Naive thymus-derived CD8-positive, alpha-beta T cell (primary cell): ENCODE measurements at regions not wholly inside any gene's neighbourhood (a gene's known extent, or its start where the extent isn't known, plus 50 kb on each side); places are given as distances from the start of the nearest gene placed in this dataset.

Source experiments
- ATAC-seq, 2 donors: fragments of 150-1000 bp; cut with Tn5 transposase in 1 of 2; sonication (Bioruptor Pico), chemical (Tn5 transposase) in 1 of 2; 1 replicate in 1 of 2; 2 replicates in 1 of 2; pipeline ENCODE4 v1.10.0; 2021; ENCODE audit warnings: mild to moderate bottlenecking in 2 of 2, moderate library complexity in 2 of 2
- POLR2A ChIA-PET: fragments of 350-600 bp; sonication (Branson Sonifier 250); formaldehyde crosslinking; loops from one replicate; lab custom pipeline; 2021; ENCODE audit warnings: antibody characterized with exemption; lab: Charles Lee
- DNase-seq, 10 donors: peaks; one replicate each; pipeline versions ENCODE4 v3.0.0 to v3.0.0-alpha.2; 2020 to 2022
- H3K27ac Mint-ChIP-seq, 10 donors: one replicate each; pipeline ENCODE4 v1.8.0; 2020 to 2022; ENCODE audit warnings: mild to moderate bottlenecking in 10 of 10, mixed read lengths in 10 of 10, moderate library complexity in 4 of 10, inconsistent platforms in 1 of 10
- H3K27me3 Mint-ChIP-seq, 5 donors: one replicate each; pipeline ENCODE4 v1.8.0; 2021 to 2022; ENCODE audit warnings: mixed read lengths in 5 of 5
- H3K36me3 Mint-ChIP-seq, 3 donors: one replicate each; pipeline ENCODE4 v1.8.0; 2020 to 2022; ENCODE audit warnings: mixed read lengths in 3 of 3, mild to moderate bottlenecking in 2 of 3, inconsistent platforms in 1 of 3
- H3K4me1 Mint-ChIP-seq, 4 donors: one replicate each; pipeline ENCODE4 v1.8.0; 2021 to 2022; ENCODE audit warnings: mixed read lengths in 4 of 4
- H3K4me3 Mint-ChIP-seq, 10 donors: one replicate each; pipeline ENCODE4 v1.8.0; 2020 to 2022; ENCODE audit warnings: mild to moderate bottlenecking in 10 of 10, mixed read lengths in 10 of 10, moderate library complexity in 6 of 10, inconsistent platforms in 1 of 10
- H3K9me3 Mint-ChIP-seq, 9 donors: one replicate each; pipeline ENCODE4 v1.8.0; 2020 to 2022; ENCODE audit warnings: mixed read lengths in 9 of 9, mild to moderate bottlenecking in 3 of 9, inconsistent platforms in 1 of 9, moderate library complexity in 1 of 9

GRCh38 chr6:71387179-71387578, 98.6 kb downstream of the OGFRL1 start:
- POLR2A ChIA-PET, result no interaction called here
- Mint-ChIP-seq H3K4me3 (no peak overlapping the region), H3K27ac (no peak overlapping the region), H3K9me3 (no peaks in the 10 kb centered on the region), H3K36me3 (no peaks in the 10 kb centered on the region), H3K27me3 (peaks cover 1 to 19% (median 11%) of the 10 kb centered on the region in 5 donors), H3K4me1 (no peaks in the 10 kb centered on the region)
- DNase-seq (no peak), ATAC-seq (no peak)

GRCh38 chr6:71388068-71388744, 99.6 kb downstream of the OGFRL1 start:
- no peak overlapping the region for H3K27ac Mint-ChIP-seq

GRCh38 chr6:71388856-71389527, 100.4 kb downstream of the OGFRL1 start:
- H3K4me1 Mint-ChIP-seq, result no peaks in the 10 kb centered on the region
- no peak overlapping the region for H3K4me3 Mint-ChIP-seq
- H3K9me3 Mint-ChIP-seq, result no peaks in the 10 kb centered on the region
- ATAC-seq (no peak), DNase-seq (no peak)
- H3K36me3 Mint-ChIP-seq, result no peaks in the 10 kb centered on the region
- no peak overlapping the region for H3K27ac Mint-ChIP-seq
- POLR2A ChIA-PET, result no interaction called here
- H3K27me3 Mint-ChIP-seq, result peaks cover 1 to 22% (median 10%) of the 10 kb centered on the region in 5 donors

More at GRCh38 chr6:71388068-71388744, 99.6 kb downstream of the OGFRL1 start:
- Mint-ChIP-seq H3K9me3 (no peaks in the 10 kb centered on the region), H3K27me3 (peaks cover 1 to 22% (median 10%) of the 10 kb centered on the region in 5 donors), H3K4me3 (no peak overlapping the region), H3K4me1 (no peaks in the 10 kb centered on the region), H3K36me3 (no peaks in the 10 kb centered on the region)
- DNase-seq, result no peak
- ATAC-seq, result no peak
- POLR2A ChIA-PET, result no interaction called here

- ATAC-seq, result no peak
These were observed 102.5 kb downstream of the OGFRL1 start for GRCh38 chr6:71391126-71391525.

GRCh38 chr6:71392276-71392675, 103.7 kb downstream of the OGFRL1 start:
- Mint-ChIP-seq H3K9me3 (no peaks in the 10 kb centered on the region), H3K27me3 (peaks cover 1 to 32% (median 10%) of the 10 kb centered on the region in 5 donors)
- POLR2A ChIA-PET, result no interaction called here

More at GRCh38 chr6:71391126-71391525, 102.5 kb downstream of the OGFRL1 start:
- no peak for DNase-seq
- H3K4me1 Mint-ChIP-seq, result no peaks in the 10 kb centered on the region
- no peak overlapping the region for H3K27ac Mint-ChIP-seq
- H3K4me3 Mint-ChIP-seq, result no peak overlapping the region
- peaks cover 1 to 22% (median 10%) of the 10 kb centered on the region in 5 donors for H3K27me3 Mint-ChIP-seq
- H3K9me3 Mint-ChIP-seq, result no peaks in the 10 kb centered on the region
- POLR2A ChIA-PET, result no interaction called here
- no peaks in the 10 kb centered on the region for H3K36me3 Mint-ChIP-seq

GRCh38 chr6:71393471-71393870, 104.9 kb downstream of the OGFRL1 start:
- DNase-seq (no peak), ATAC-seq (no peak)
- POLR2A ChIA-PET, result no interaction called here
- no peaks in the 10 kb centered on the region for H3K4me1 Mint-ChIP-seq
- H3K27me3 Mint-ChIP-seq, result peaks cover 5 to 42% (median 12%) of the 10 kb centered on the region in 5 donors
- no peaks in the 10 kb centered on the region for H3K36me3 Mint-ChIP-seq
- H3K27ac Mint-ChIP-seq, result no peak overlapping the region
- no peaks in the 10 kb centered on the region for H3K9me3 Mint-ChIP-seq
- no peak overlapping the region for H3K4me3 Mint-ChIP-seq

More at GRCh38 chr6:71392276-71392675, 103.7 kb downstream of the OGFRL1 start:
- DNase-seq, result no peak
- no peak overlapping the region for H3K27ac Mint-ChIP-seq
- no peak for ATAC-seq
- H3K4me3 Mint-ChIP-seq, result no peak overlapping the region
- no peaks in the 10 kb centered on the region for H3K4me1 Mint-ChIP-seq
- H3K36me3 Mint-ChIP-seq, result no peaks in the 10 kb centered on the region

- Mint-ChIP-seq H3K4me1 (no peaks in the 10 kb centered on the region), H3K9me3 (no peaks in the 10 kb centered on the region), H3K4me3 (no peak overlapping the region), H3K27ac (no peak overlapping the region), H3K36me3 (no peaks in the 10 kb centered on the region), H3K27me3 (peaks cover 5 to 40% (median 12%) of the 10 kb centered on the region in 5 donors)
- POLR2A ChIA-PET, result no interaction called here
- DNase-seq (no peak), ATAC-seq (no peak)
These were observed 105.4 kb downstream of the OGFRL1 start for GRCh38 chr6:71393981-71394432.

- Mint-ChIP-seq H3K36me3 (no peaks in the 10 kb centered on the region), H3K9me3 (no peaks in the 10 kb centered on the region), H3K4me3 (no peak overlapping the region), H3K27me3 (peaks cover 2 to 32% (median 8%) of the 10 kb centered on the region in 5 donors), H3K27ac (no peak overlapping the region), H3K4me1 (no peaks in the 10 kb centered on the region)
- POLR2A ChIA-PET, result no interaction called here
- ATAC-seq (no peak), DNase-seq (no peak)
These were observed 106.3 kb downstream of the OGFRL1 start for GRCh38 chr6:71394926-71395325.

- Mint-ChIP-seq H3K4me1 (no peaks in the 10 kb centered on the region), H3K9me3 (no peaks in the 10 kb centered on the region), H3K27me3 (peaks cover 2 to 32% (median 8%) of the 10 kb centered on the region in 5 donors), H3K4me3 (no peak overlapping the region), H3K27ac (no peak overlapping the region), H3K36me3 (no peaks in the 10 kb centered on the region)
- DNase-seq (no peak), ATAC-seq (no peak)
- POLR2A ChIA-PET, result no interaction called here
These were observed 107.3 kb downstream of the OGFRL1 start for GRCh38 chr6:71395731-71396409.

- Mint-ChIP-seq H3K27me3 (peaks cover 2 to 30% (median 8%) of the 10 kb centered on the region in 5 donors), H3K4me1 (no peaks in the 10 kb centered on the region), H3K4me3 (no peak overlapping the region), H3K27ac (no peak overlapping the region), H3K9me3 (no peaks in the 10 kb centered on the region), H3K36me3 (no peaks in the 10 kb centered on the region)
- POLR2A ChIA-PET, result no interaction called here
- DNase-seq, result no peak
- ATAC-seq, result no peak
These were observed 107.8 kb downstream of the OGFRL1 start for GRCh38 chr6:71396410-71396801.

- POLR2A ChIA-PET, result interaction anchor here (0.6 kb wide), 1 partner anchor 204 kb away, joined by 3 read pairs; no protein-coding TSS in a partner anchor
- no peak for DNase-seq
- no peak for ATAC-seq
- peaks cover 2 to 20% (median 5%) of the 10 kb centered on the region in 5 donors for H3K27me3 Mint-ChIP-seq
- no peaks in the 10 kb centered on the region for H3K4me1 Mint-ChIP-seq
- no peaks in the 10 kb centered on the region for H3K9me3 Mint-ChIP-seq
- no peak overlapping the region for H3K27ac Mint-ChIP-seq
- no peak overlapping the region for H3K4me3 Mint-ChIP-seq
- H3K36me3 Mint-ChIP-seq, result no peaks in the 10 kb centered on the region
These were observed 110.7 kb downstream of the OGFRL1 start for GRCh38 chr6:71399279-71399678.

- POLR2A ChIA-PET, result no interaction called here
- Mint-ChIP-seq H3K27ac (no peak overlapping the region), H3K36me3 (no peaks in the 10 kb centered on the region), H3K4me1 (no peaks in the 10 kb centered on the region), H3K9me3 (no peaks in the 10 kb centered on the region), H3K27me3 (peaks cover 2 to 24% (median 8%) of the 10 kb centered on the region in 5 donors), H3K4me3 (no peak overlapping the region)
- ATAC-seq (no peak), DNase-seq (no peak)
These were observed 112.2 kb downstream of the OGFRL1 start for GRCh38 chr6:71400852-71401251.

- peaks cover 5 to 28% (median 10%) of the 10 kb centered on the region in 5 donors for H3K27me3 Mint-ChIP-seq
- H3K4me3 Mint-ChIP-seq, result no peak overlapping the region
- H3K36me3 Mint-ChIP-seq, result no peaks in the 10 kb centered on the region
- no peak overlapping the region for H3K27ac Mint-ChIP-seq
- no peak for ATAC-seq
- no peaks in the 10 kb centered on the region for H3K4me1 Mint-ChIP-seq
- POLR2A ChIA-PET, result no interaction called here
- DNase-seq, result no peak
- no peaks in the 10 kb centered on the region for H3K9me3 Mint-ChIP-seq
These were observed 113.5 kb downstream of the OGFRL1 start for GRCh38 chr6:71402096-71402495.
